Mammary epithelial cell (primary cell): ENCODE measurements at regions not wholly inside any gene's neighbourhood (a gene's known extent, or its start where the extent isn't known, plus 50 kb on each side); places are given as distances from the start of the nearest gene placed in this dataset.

Experiments
- CTCF ChIP-seq, 2 donors: IDR thresholded peaks in 1 of 2; conservative IDR thresholded peaks in 1 of 2; 2 replicates each; pipeline ENCODE4 v1.5.1; 2011 to 2012; ENCODE audit warnings: inconsistent platforms in 2 of 2, low read length in 2 of 2, mild to moderate bottlenecking in 2 of 2, control low read depth in 1 of 2, low read depth in 1 of 2; ENCODE audit not compliant: insufficient read depth in 1 of 2; ENCODE audit errors: extremely low read depth in 1 of 2
- EZH2 ChIP-seq: IDR thresholded peaks from 2 replicates; pipeline ENCODE4 v1.6.1; 2012; ENCODE audit warnings: low read length, inconsistent platforms, borderline replicate concordance

GRCh38 chr16:86812363-86812970, 234.1 kb downstream of the FOXL1 start:
- no peak for TF ChIP-seq CTCF (conservative IDR thresholded peaks at IDR 0.05 in 1 of 2, IDR thresholded peaks at IDR 0.05 in 1 of 2; ENCODE audit: extremely low read depth in 1 of 2, insufficient read depth in 1 of 2, low read depth in 1 of 2, low read length in 2 of 2)
- TF ChIP-seq EZH2: no peak
